Endothelial cell of umbilical vein (primary cell): ENCODE measurements at regions not wholly inside any gene's neighbourhood (a gene's known extent, or its start where the extent isn't known, plus 50 kb on each side); places are given as distances from the start of the nearest gene placed in this dataset.

Experiments used
- GATA2 ChIP-seq: IDR thresholded peaks from 2 replicates; pipeline ENCODE4 v1.7.0; 2011; ENCODE audit warnings: low read depth, mild to moderate bottlenecking, moderate library complexity, mixed read lengths, low read length; ENCODE audit not compliant: insufficient read length, insufficient read depth
- JUN ChIP-seq: IDR thresholded peaks from 2 replicates; pipeline ENCODE4 v1.6.1; 2011; ENCODE audit warnings: borderline replicate concordance, low read depth; ENCODE audit not compliant: insufficient read length, insufficient read depth
- MYC ChIP-seq: IDR thresholded peaks from one replicate; pipeline ENCODE4 v1.6.1; 2011; ENCODE audit warnings: mild to moderate bottlenecking, low read depth, low read length
- POLR2A ChIP-seq: IDR thresholded peaks from 2 replicates; pipeline ENCODE4 v1.6.1; 2012; ENCODE audit warnings: low read depth, mild to moderate bottlenecking, control low read depth, low read length
- POLR2AphosphoS5 ChIP-seq: IDR thresholded peaks from 2 replicates; pipeline ENCODE4 v1.6.1; 2012; ENCODE audit warnings: low read depth, mild to moderate bottlenecking, control low read depth, low read length, moderate library complexity; ENCODE audit not compliant: insufficient read depth
- TF ChIP-seq, protein P1 (sequence below), 2 donors: IDR thresholded peaks; 1 replicate in 1 of 2; 2 replicates in 1 of 2; pipeline ENCODE4 v1.5.1; 2011; ENCODE audit warnings: low read length in 2 of 2, mild to moderate bottlenecking in 2 of 2, moderate library complexity in 2 of 2, control low read depth in 1 of 2, inconsistent platforms in 1 of 2, low read depth in 1 of 2; ENCODE audit not compliant: insufficient read depth in 1 of 2; ENCODE audit errors: extremely low read depth in 1 of 2
- TF ChIP-seq, protein P2 (sequence below): IDR thresholded peaks from 2 replicates; pipeline ENCODE4 v1.6.1; 2011; ENCODE audit not compliant: insufficient read depth, insufficient read length

DNA sequence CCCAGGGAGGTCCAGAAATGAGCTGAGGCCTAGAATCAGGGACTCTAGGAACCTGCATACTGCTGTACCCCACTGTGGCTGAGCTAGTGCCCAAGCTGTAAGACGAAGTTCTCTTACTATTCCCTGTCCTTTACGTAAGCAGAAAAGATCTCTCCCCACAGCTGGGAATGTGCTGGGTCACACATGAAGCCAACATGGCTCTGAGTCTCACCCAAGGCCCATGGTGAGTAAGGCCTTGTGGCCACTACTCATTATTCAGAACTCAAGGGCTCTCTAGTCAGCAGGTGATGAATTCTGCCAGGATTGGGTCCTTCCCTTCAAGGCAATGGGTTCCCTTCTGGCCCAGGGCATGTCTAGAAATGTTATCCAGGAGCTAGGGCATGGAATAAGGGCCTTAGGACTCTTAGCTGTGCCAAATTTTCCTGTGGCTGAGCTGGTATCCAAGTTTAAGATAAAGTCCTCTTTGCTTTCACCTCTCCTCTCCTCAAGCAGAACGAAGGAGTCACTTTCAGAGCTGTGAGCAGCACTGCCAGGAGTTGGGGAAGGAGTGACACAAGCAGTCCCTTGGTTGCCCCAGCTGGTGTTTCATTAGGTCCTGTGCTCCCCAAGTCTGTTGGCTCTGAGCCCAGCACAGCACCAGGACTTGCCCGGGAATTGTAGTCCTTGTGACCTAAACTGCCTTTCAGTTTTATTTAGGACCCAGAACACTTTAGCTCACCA is 707.6 kb downstream of the SLC4A3 start:
- no peak for TF ChIP-seq POLR2AphosphoS5
- TF ChIP-seq, protein P1, sequence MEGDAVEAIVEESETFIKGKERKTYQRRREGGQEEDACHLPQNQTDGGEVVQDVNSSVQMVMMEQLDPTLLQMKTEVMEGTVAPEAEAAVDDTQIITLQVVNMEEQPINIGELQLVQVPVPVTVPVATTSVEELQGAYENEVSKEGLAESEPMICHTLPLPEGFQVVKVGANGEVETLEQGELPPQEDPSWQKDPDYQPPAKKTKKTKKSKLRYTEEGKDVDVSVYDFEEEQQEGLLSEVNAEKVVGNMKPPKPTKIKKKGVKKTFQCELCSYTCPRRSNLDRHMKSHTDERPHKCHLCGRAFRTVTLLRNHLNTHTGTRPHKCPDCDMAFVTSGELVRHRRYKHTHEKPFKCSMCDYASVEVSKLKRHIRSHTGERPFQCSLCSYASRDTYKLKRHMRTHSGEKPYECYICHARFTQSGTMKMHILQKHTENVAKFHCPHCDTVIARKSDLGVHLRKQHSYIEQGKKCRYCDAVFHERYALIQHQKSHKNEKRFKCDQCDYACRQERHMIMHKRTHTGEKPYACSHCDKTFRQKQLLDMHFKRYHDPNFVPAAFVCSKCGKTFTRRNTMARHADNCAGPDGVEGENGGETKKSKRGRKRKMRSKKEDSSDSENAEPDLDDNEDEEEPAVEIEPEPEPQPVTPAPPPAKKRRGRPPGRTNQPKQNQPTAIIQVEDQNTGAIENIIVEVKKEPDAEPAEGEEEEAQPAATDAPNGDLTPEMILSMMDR (IDR thresholded peaks at IDR 0.05; ENCODE audit: extremely low read depth in 1 of 2, insufficient read depth in 1 of 2, low read depth in 1 of 2, low read length in 2 of 2), result no peak
- TF ChIP-seq, protein P2, sequence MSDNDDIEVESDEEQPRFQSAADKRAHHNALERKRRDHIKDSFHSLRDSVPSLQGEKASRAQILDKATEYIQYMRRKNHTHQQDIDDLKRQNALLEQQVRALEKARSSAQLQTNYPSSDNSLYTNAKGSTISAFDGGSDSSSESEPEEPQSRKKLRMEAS, result no peak
- TF ChIP-seq POLR2A, result no peak
- no peak for TF ChIP-seq JUN
- TF ChIP-seq GATA2, result no peak
- no peak for TF ChIP-seq MYC
